ENCODE measurements at regions not wholly inside any gene's neighbourhood (a gene's known extent, or its start where the extent isn't known, plus 50 kb on each side); places are given as distances from the start of the nearest gene placed in this dataset.

GRCh38 chr2:167697948-167698347 is 549.4 kb downstream of the STK39 start (continued):
- no peak for TF ChIP-seq CHD7 (IDR thresholded peaks at IDR 0.05; ENCODE audit: insufficient replicate concordance, low read length)
